Caco-2 (cell line): ENCODE measurements at regions not wholly inside any gene's neighbourhood (a gene's known extent, or its start where the extent isn't known, plus 50 kb on each side); places are given as distances from the start of the nearest gene placed in this dataset.
"Not testable (repeated sequence)": the region's sequence is repeated elsewhere in the genome, so short reads cannot be mapped to it uniquely, and the experiment has no call there.

Experiments used
- BruUV-seq: library from RNA; stranded (reverse); fragments of 400-500 nt; replicated peaks from 2 replicates; lab custom pipeline; 2021; lab: Mats Ljungman, UMichigan
- CTCF ChIA-PET: fragments of 300-600 bp; sonication (Branson Sonifier 250); formaldehyde crosslinking; loops from one replicate; lab custom pipeline; 2022; ENCODE audit warnings: antibody characterized with exemption; lab: Charles Lee
- POLR2A ChIA-PET: fragments of 300-600 bp; sonication (Branson Sonifier 250); formaldehyde crosslinking; loops from one replicate; lab custom pipeline; 2022; ENCODE audit warnings: antibody characterized with exemption; lab: Charles Lee
- DNase-seq, 2 experiments: peaks; one replicate each; pipeline versions ENCODE4 v3.0.0 to v3.0.0-alpha.2; 2020 to 2022
- H3K27me3 ChIP-seq: replicated peaks from 2 replicates; pipeline ENCODE4 v1.6.0; 2011; ENCODE audit warnings: low read length; ENCODE audit not compliant: control insufficient read depth, insufficient read depth
- H3K36me3 ChIP-seq: 2 replicates; pipeline ENCODE4 v1.5.1; 2011; ENCODE audit warnings: low read length; ENCODE audit not compliant: control insufficient read depth, insufficient read depth
- H3K4me1 ChIP-seq: fragments of 250-450 bp; sonication (Bioruptor Pico); 2 replicates; pipeline ENCODE4 v1.5.1; 2020; ENCODE audit warnings: mild to moderate bottlenecking
- H3K4me3 ChIP-seq: 2 replicates; pipeline ENCODE4 v1.5.1; 2011; ENCODE audit warnings: low read depth, mild to moderate bottlenecking, control low read depth, low read length
- H3K9me3 ChIP-seq: fragments of 250-450 bp; sonication (Bioruptor Pico); 2 replicates; pipeline ENCODE4 v1.5.1; 2020; ENCODE audit warnings: mild to moderate bottlenecking, moderate library complexity
- H3K27ac Mint-ChIP-seq: one replicate; pipeline ENCODE4 v1.8.0; 2022; ENCODE audit warnings: mixed read lengths; ENCODE audit not compliant: unreplicated experiment
- H3K27me3 Mint-ChIP-seq: one replicate; pipeline ENCODE4 v1.8.0; 2022; ENCODE audit warnings: mixed read lengths; ENCODE audit not compliant: insufficient read depth, unreplicated experiment
- H3K36me3 Mint-ChIP-seq: one replicate; pipeline ENCODE4 v1.8.0; 2022; ENCODE audit warnings: mild to moderate bottlenecking, mixed read lengths; ENCODE audit not compliant: insufficient read depth, unreplicated experiment
- H3K4me1 Mint-ChIP-seq: one replicate; pipeline ENCODE4 v1.8.0; 2022; ENCODE audit warnings: low read depth, mixed read lengths; ENCODE audit not compliant: unreplicated experiment
- H3K4me3 Mint-ChIP-seq: one replicate; pipeline ENCODE4 v1.8.0; 2022; ENCODE audit warnings: mild to moderate bottlenecking, moderate library complexity, mixed read lengths; ENCODE audit not compliant: unreplicated experiment
- H3K9me3 Mint-ChIP-seq: one replicate; pipeline ENCODE4 v1.8.0; 2022; ENCODE audit warnings: mixed read lengths; ENCODE audit not compliant: unreplicated experiment
- intact Hi-C: fragments of 100-400 bp; cut with micrococcal nuclease; formaldehyde crosslinking; loops from one replicate; pipeline ENCODE4 v1.10.0; 2022; ENCODE audit not compliant: unreplicated experiment
- TF ChIP-seq, protein P1 (sequence below), 2 experiments: fragments of 200-600 bp in 1 of 2; IDR thresholded peaks; 1 replicate in 1 of 2; 2 replicates in 1 of 2; pipeline versions ENCODE4 v1.5.1 to v1.8.0; 2011 to 2022; ENCODE audit warnings: antibody characterized with exemption in 1 of 2, control low read depth in 1 of 2, inconsistent platforms in 1 of 2, low read depth in 1 of 2, low read length in 1 of 2, mild to moderate bottlenecking in 1 of 2, moderate library complexity in 1 of 2; ENCODE audit not compliant: insufficient read depth in 1 of 2, severe bottlenecking in 1 of 2, unreplicated experiment in 1 of 2

DNA sequence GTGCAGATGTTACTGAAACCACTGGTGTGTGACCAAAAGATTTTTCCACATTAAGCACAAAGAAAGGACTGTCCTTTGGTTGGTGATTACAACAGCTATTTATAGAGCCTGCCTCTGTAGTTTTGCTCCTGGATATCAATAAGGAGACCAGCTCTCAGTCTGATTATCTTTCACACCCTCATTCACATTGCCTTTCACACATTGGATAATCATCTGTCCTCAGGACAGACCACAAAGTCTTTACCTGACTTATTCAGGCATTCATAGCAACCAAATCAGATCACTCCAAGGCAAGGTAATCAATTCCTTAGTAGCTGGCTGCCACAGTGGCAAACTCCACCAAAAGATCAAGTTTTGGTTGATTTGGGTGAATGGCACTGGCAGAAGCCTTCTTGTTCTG is 59.6 kb upstream of the CPSF6 start:
- Mint-ChIP-seq H3K4me3 (no peak overlapping the region), H3K27me3 (peaks cover 6% of the 10 kb centered on the region), H3K27ac (no peak overlapping the region), H3K4me1 (no peaks in the 10 kb centered on the region), H3K9me3 (no peaks in the 10 kb centered on the region), H3K36me3 (no peaks in the 10 kb centered on the region)
- Histone ChIP-seq H3K4me1 (no peaks in the 10 kb centered on the region), H3K4me3 (no peak overlapping the region), H3K27me3 (no peaks in the 10 kb centered on the region), H3K9me3 (no peaks in the 10 kb centered on the region), H3K36me3 (no peaks in the 10 kb centered on the region)
- DNase-seq, result no peak
- CTCF ChIA-PET, result no interaction called here
- intact Hi-C loops, result no loop called here
- TF ChIP-seq, protein P1, sequence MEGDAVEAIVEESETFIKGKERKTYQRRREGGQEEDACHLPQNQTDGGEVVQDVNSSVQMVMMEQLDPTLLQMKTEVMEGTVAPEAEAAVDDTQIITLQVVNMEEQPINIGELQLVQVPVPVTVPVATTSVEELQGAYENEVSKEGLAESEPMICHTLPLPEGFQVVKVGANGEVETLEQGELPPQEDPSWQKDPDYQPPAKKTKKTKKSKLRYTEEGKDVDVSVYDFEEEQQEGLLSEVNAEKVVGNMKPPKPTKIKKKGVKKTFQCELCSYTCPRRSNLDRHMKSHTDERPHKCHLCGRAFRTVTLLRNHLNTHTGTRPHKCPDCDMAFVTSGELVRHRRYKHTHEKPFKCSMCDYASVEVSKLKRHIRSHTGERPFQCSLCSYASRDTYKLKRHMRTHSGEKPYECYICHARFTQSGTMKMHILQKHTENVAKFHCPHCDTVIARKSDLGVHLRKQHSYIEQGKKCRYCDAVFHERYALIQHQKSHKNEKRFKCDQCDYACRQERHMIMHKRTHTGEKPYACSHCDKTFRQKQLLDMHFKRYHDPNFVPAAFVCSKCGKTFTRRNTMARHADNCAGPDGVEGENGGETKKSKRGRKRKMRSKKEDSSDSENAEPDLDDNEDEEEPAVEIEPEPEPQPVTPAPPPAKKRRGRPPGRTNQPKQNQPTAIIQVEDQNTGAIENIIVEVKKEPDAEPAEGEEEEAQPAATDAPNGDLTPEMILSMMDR (IDR thresholded peaks at IDR 0.05; ENCODE audit: insufficient read depth in 1 of 2, low read depth in 1 of 2, low read length in 1 of 2, severe bottlenecking in 1 of 2, unreplicated experiment in 1 of 2), result no peak
- POLR2A ChIA-PET, result no interaction called here
- BruUV-seq, result no TSS peak

DNA sequence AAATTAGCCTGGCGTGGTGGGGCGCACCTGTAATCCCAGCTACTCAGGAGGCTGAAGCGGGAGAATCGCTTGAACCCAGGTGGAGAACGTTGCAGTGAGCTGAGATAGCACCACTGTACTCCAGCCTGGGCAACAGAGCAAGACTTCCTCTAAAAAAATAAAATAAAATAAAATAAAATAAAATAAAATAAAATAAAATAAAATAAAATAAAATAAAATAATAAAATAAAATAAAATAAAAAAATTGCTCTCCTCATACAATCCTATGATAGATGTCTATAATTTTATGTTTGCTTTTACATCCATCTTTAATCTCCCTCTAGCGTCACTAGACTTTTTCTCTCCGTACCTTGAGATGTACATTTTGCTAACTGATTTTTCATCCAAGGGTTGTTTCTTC is 51.8 kb upstream of the CPSF6 start:
- H3K27me3 ChIP-seq, DNase-seq, H3K4me3 ChIP-seq, H3K27me3 Mint-ChIP-seq, intact Hi-C loops, H3K36me3 Mint-ChIP-seq, H3K4me1 ChIP-seq, H3K4me3 Mint-ChIP-seq, H3K4me1 Mint-ChIP-seq, CTCF ChIA-PET, BruUV-seq, H3K36me3 ChIP-seq, H3K27ac Mint-ChIP-seq: not testable (repeated sequence)
- H3K9me3 ChIP-seq, result peaks cover 22% of the 10 kb centered on the region
- POLR2A ChIA-PET, result interaction anchor here (0.6 kb wide), 1 partner anchor 74 kb away, joined by 3 read pairs; no protein-coding TSS in a partner anchor
- H3K9me3 Mint-ChIP-seq, result peaks cover 22% of the 10 kb centered on the region

DNA sequence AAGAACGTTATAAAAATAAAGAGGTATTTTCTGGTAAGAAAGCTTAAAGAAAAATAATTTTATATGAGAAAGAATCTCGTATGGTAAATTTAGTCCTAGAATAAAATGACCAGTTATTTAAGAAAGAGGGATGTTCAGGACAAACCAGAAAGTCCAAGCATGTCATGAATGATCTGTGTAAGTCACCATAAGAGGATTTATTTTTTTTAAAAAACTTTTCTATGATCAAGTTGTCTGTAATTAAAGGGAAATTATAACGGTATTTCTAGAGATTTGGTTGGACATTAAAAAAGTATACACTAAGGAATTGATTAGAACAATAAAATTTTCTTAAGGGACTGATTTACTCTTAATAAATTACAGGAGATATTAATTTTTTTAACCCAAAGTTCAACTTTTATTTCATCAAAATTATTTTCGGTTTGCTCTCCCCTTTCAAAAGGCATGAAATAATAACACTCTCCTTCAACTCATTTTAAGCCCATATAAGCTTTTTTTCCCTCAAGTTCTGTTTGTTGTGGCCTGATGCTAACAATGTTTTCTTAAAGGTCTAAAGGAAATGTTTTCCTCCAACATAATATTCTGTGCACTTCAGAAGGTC is 49.9 kb upstream of the CPSF6 start:
- Mint-ChIP-seq H3K9me3 (peaks cover 25% of the 10 kb centered on the region), H3K36me3 (no peaks in the 10 kb centered on the region), H3K4me1 (no peaks in the 10 kb centered on the region), H3K27me3 (no peaks in the 10 kb centered on the region), H3K27ac (no peak overlapping the region), H3K4me3 (no peak overlapping the region)
- Histone ChIP-seq H3K27me3 (no peaks in the 10 kb centered on the region), H3K4me1 (no peaks in the 10 kb centered on the region), H3K9me3 (peaks cover 22% of the 10 kb centered on the region), H3K4me3 (no peak overlapping the region), H3K36me3 (no peaks in the 10 kb centered on the region)
- intact Hi-C loops, result no loop called here
- ChIA-PET POLR2A (no interaction called here), CTCF (no interaction called here)
- no peak for DNase-seq
- TF ChIP-seq, protein P1 (IDR thresholded peaks at IDR 0.05; ENCODE audit: insufficient read depth in 1 of 2, low read depth in 1 of 2, low read length in 1 of 2, severe bottlenecking in 1 of 2, unreplicated experiment in 1 of 2), result no peak
- no TSS peak for BruUV-seq
